ENCODE measurements at regions not wholly inside any gene's neighbourhood (a gene's known extent, or its start where the extent isn't known, plus 50 kb on each side); places are given as distances from the start of the nearest gene placed in this dataset.

- Histone ChIP-seq H3K36me3 (ENCODE audit: control insufficient read depth, insufficient read depth, low read length) (no peaks in the 10 kb centered on the region), H3K27me3 (ENCODE audit: control insufficient read depth, insufficient read depth, low read length) (no peaks in the 10 kb centered on the region), H3K9ac (ENCODE audit: low read length) (no peak overlapping the region), H3K27ac (ENCODE audit: low read depth, low read length) (no peak overlapping the region), H3K4me1 (ENCODE audit: control insufficient read depth, insufficient read depth, low read length) (no peaks in the 10 kb centered on the region), H3K9me3 (ENCODE audit: control insufficient read depth, insufficient read depth, low read depth, low read length) (no peaks in the 10 kb centered on the region), H3K4me3 (ENCODE audit: low read depth, low read length) (no peak overlapping the region)
Measured at GRCh38 chr15:81491414-81492096, 117.5 kb upstream of the TMC3 start.

GRCh38 chr15:81485806-81486205 lies 111.8 kb upstream of the TMC3 start:
- H3K9me3 ChIP-seq (ENCODE audit: control insufficient read depth, insufficient read depth, low read depth, low read length) = no peaks in the 10 kb centered on the region
- H3K4me3 ChIP-seq (ENCODE audit: low read depth, low read length) = no peak overlapping the region
- H3K36me3 ChIP-seq (ENCODE audit: control insufficient read depth, insufficient read depth, low read length) = no peaks in the 10 kb centered on the region
- H3K9ac ChIP-seq (ENCODE audit: low read length) = no peak overlapping the region
- H3K27ac ChIP-seq (ENCODE audit: low read depth, low read length) = no peak overlapping the region
- H3K27me3 ChIP-seq (ENCODE audit: control insufficient read depth, insufficient read depth, low read length) = no peaks in the 10 kb centered on the region
- H3K4me1 ChIP-seq (ENCODE audit: control insufficient read depth, insufficient read depth, low read length) = peaks cover 3% of the 10 kb centered on the region; the same call in 1 of the 2 replicates

- Histone ChIP-seq H3K27me3 (ENCODE audit: control insufficient read depth, insufficient read depth, low read length) (no peaks in the 10 kb centered on the region), H3K4me3 (ENCODE audit: low read depth, low read length) (no peak overlapping the region), H3K27ac (ENCODE audit: low read depth, low read length) (no peak overlapping the region), H3K9me3 (ENCODE audit: control insufficient read depth, insufficient read depth, low read depth, low read length) (no peaks in the 10 kb centered on the region), H3K4me1 (ENCODE audit: control insufficient read depth, insufficient read depth, low read length) (peaks cover 4% of the 10 kb centered on the region; the same call in 1 of the 2 replicates), H3K36me3 (ENCODE audit: control insufficient read depth, insufficient read depth, low read length) (no peaks in the 10 kb centered on the region), H3K9ac (ENCODE audit: low read length) (no peak overlapping the region)
Measured at GRCh38 chr15:81484086-81484955, 110.3 kb upstream of the TMC3 start.

- H3K4me3 ChIP-seq (ENCODE audit: low read depth, low read length) = no peak overlapping the region
- H3K27me3 ChIP-seq (ENCODE audit: control insufficient read depth, insufficient read depth, low read length) = no peaks in the 10 kb centered on the region
- peaks cover 4% of the 10 kb centered on the region; the same call in 1 of the 2 replicates for H3K4me1 ChIP-seq (ENCODE audit: control insufficient read depth, insufficient read depth, low read length)
- no peak overlapping the region for H3K27ac ChIP-seq (ENCODE audit: low read depth, low read length)
- H3K9me3 ChIP-seq (ENCODE audit: control insufficient read depth, insufficient read depth, low read depth, low read length) = no peaks in the 10 kb centered on the region
- H3K36me3 ChIP-seq (ENCODE audit: control insufficient read depth, insufficient read depth, low read length) = no peaks in the 10 kb centered on the region
- H3K9ac ChIP-seq (ENCODE audit: low read length) = no peak overlapping the region
Measured at GRCh38 chr15:81483496-81483895, 109.5 kb upstream of the TMC3 start.

- no peak overlapping the region for H3K4me3 ChIP-seq (ENCODE audit: low read depth, low read length)
- H3K36me3 ChIP-seq (ENCODE audit: control insufficient read depth, insufficient read depth, low read length) = no peaks in the 10 kb centered on the region
- H3K9ac ChIP-seq (ENCODE audit: low read length) = no peak overlapping the region
- no peak overlapping the region for H3K27ac ChIP-seq (ENCODE audit: low read depth, low read length)
- H3K9me3 ChIP-seq (ENCODE audit: control insufficient read depth, insufficient read depth, low read depth, low read length) = no peaks in the 10 kb centered on the region
- H3K27me3 ChIP-seq (ENCODE audit: control insufficient read depth, insufficient read depth, low read length) = no peaks in the 10 kb centered on the region
- peaks cover 10% of the 10 kb centered on the region; the same call in 1 of the 2 replicates for H3K4me1 ChIP-seq (ENCODE audit: control insufficient read depth, insufficient read depth, low read length)
Measured at GRCh38 chr15:81481346-81481745, 107.3 kb upstream of the TMC3 start.

- no peak overlapping the region for H3K4me3 ChIP-seq (ENCODE audit: low read depth, low read length)
- H3K9ac ChIP-seq (ENCODE audit: low read length) = no peak overlapping the region
- H3K27me3 ChIP-seq (ENCODE audit: control insufficient read depth, insufficient read depth, low read length) = no peaks in the 10 kb centered on the region
- H3K9me3 ChIP-seq (ENCODE audit: control insufficient read depth, insufficient read depth, low read depth, low read length) = no peaks in the 10 kb centered on the region
- H3K36me3 ChIP-seq (ENCODE audit: control insufficient read depth, insufficient read depth, low read length) = no peaks in the 10 kb centered on the region
- no peak overlapping the region for H3K27ac ChIP-seq (ENCODE audit: low read depth, low read length)
- H3K4me1 ChIP-seq (ENCODE audit: control insufficient read depth, insufficient read depth, low read length) = peaks cover 10% of the 10 kb centered on the region; the same call in 1 of the 2 replicates
Measured at GRCh38 chr15:81480645-81481053, 106.6 kb upstream of the TMC3 start.

GRCh38 chr15:81478354-81478753 lies 104.3 kb upstream of the TMC3 start:
- Histone ChIP-seq H3K27ac (ENCODE audit: low read depth, low read length) (no peak overlapping the region), H3K27me3 (ENCODE audit: control insufficient read depth, insufficient read depth, low read length) (no peaks in the 10 kb centered on the region), H3K9me3 (ENCODE audit: control insufficient read depth, insufficient read depth, low read depth, low read length) (no peaks in the 10 kb centered on the region), H3K4me1 (ENCODE audit: control insufficient read depth, insufficient read depth, low read length) (peaks cover 10% of the 10 kb centered on the region; the same call in 1 of the 2 replicates), H3K9ac (ENCODE audit: low read length) (no peak overlapping the region), H3K4me3 (ENCODE audit: low read depth, low read length) (no peak overlapping the region), H3K36me3 (ENCODE audit: control insufficient read depth, insufficient read depth, low read length) (no peaks in the 10 kb centered on the region)

- Histone ChIP-seq H3K9ac (ENCODE audit: low read length) (no peak overlapping the region), H3K4me3 (ENCODE audit: low read depth, low read length) (no peak overlapping the region), H3K9me3 (ENCODE audit: control insufficient read depth, insufficient read depth, low read depth, low read length) (no peaks in the 10 kb centered on the region), H3K36me3 (ENCODE audit: control insufficient read depth, insufficient read depth, low read length) (no peaks in the 10 kb centered on the region), H3K27ac (ENCODE audit: low read depth, low read length) (no peak overlapping the region), H3K27me3 (ENCODE audit: control insufficient read depth, insufficient read depth, low read length) (no peaks in the 10 kb centered on the region), H3K4me1 (ENCODE audit: control insufficient read depth, insufficient read depth, low read length) (peaks cover 9% of the 10 kb centered on the region; the same call in 1 of the 2 replicates)
Measured at GRCh38 chr15:81475926-81476325, 101.9 kb upstream of the TMC3 start.

GRCh38 chr15:81475471-81475870 lies 101.5 kb upstream of the TMC3 start:
- no peak overlapping the region for H3K27ac ChIP-seq (ENCODE audit: low read depth, low read length)
- no peaks in the 10 kb centered on the region for H3K36me3 ChIP-seq (ENCODE audit: control insufficient read depth, insufficient read depth, low read length)
- peaks cover 6% of the 10 kb centered on the region; the same call in 1 of the 2 replicates for H3K4me1 ChIP-seq (ENCODE audit: control insufficient read depth, insufficient read depth, low read length)
- H3K9me3 ChIP-seq (ENCODE audit: control insufficient read depth, insufficient read depth, low read depth, low read length) = no peaks in the 10 kb centered on the region
- H3K9ac ChIP-seq (ENCODE audit: low read length) = no peak overlapping the region
- H3K4me3 ChIP-seq (ENCODE audit: low read depth, low read length) = no peak overlapping the region
- no peaks in the 10 kb centered on the region for H3K27me3 ChIP-seq (ENCODE audit: control insufficient read depth, insufficient read depth, low read length)

GRCh38 chr15:81473946-81474345 lies 99.9 kb upstream of the TMC3 start:
- H3K4me1 ChIP-seq (ENCODE audit: control insufficient read depth, insufficient read depth, low read length) = peaks cover 6% of the 10 kb centered on the region; the same call in 1 of the 2 replicates
- H3K9ac ChIP-seq (ENCODE audit: low read length) = no peak overlapping the region
- no peaks in the 10 kb centered on the region for H3K9me3 ChIP-seq (ENCODE audit: control insufficient read depth, insufficient read depth, low read depth, low read length)
- no peaks in the 10 kb centered on the region for H3K36me3 ChIP-seq (ENCODE audit: control insufficient read depth, insufficient read depth, low read length)
- H3K4me3 ChIP-seq (ENCODE audit: low read depth, low read length) = no peak overlapping the region
- H3K27ac ChIP-seq (ENCODE audit: low read depth, low read length) = no peak overlapping the region
- H3K27me3 ChIP-seq (ENCODE audit: control insufficient read depth, insufficient read depth, low read length) = no peaks in the 10 kb centered on the region

GRCh38 chr15:81473177-81473576 lies 99.2 kb upstream of the TMC3 start:
- Histone ChIP-seq H3K27me3 (ENCODE audit: control insufficient read depth, insufficient read depth, low read length) (no peaks in the 10 kb centered on the region), H3K4me1 (ENCODE audit: control insufficient read depth, insufficient read depth, low read length) (peaks cover 4% of the 10 kb centered on the region; the same call in 1 of the 2 replicates)

More at GRCh38 chr15:81473177-81473576, 99.2 kb upstream of the TMC3 start:
- Histone ChIP-seq H3K9me3 (ENCODE audit: control insufficient read depth, insufficient read depth, low read depth, low read length) (no peaks in the 10 kb centered on the region), H3K4me3 (ENCODE audit: low read depth, low read length) (no peak overlapping the region), H3K27ac (ENCODE audit: low read depth, low read length) (no peak overlapping the region), H3K36me3 (ENCODE audit: control insufficient read depth, insufficient read depth, low read length) (no peaks in the 10 kb centered on the region), H3K9ac (ENCODE audit: low read length) (no peak overlapping the region)

Measured in HUES6 (cell line).